GM18519 (cell line): ENCODE measurements at regions not wholly inside any gene's neighbourhood (a gene's known extent, or its start where the extent isn't known, plus 50 kb on each side); places are given as distances from the start of the nearest gene placed in this dataset.

Experiments used
- ATAC-seq: cut with Tn5 transposase; IDR thresholded peaks from one replicate; pipeline ENCODE4 v1.9.1; 2021; ENCODE audit warnings: mild to moderate bottlenecking, moderate library complexity; ENCODE audit not compliant: unreplicated experiment, low FRiP score

GRCh38 chr2:136482966-136483365 is 282.4 kb upstream of the THSD7B start:
- no peak for ATAC-seq

- ATAC-seq = no peak
Measured at GRCh38 chr2:136482006-136482405, 283.3 kb upstream of the THSD7B start.

GRCh38 chr2:136479696-136480095 is 285.6 kb upstream of the THSD7B start:
- ATAC-seq = no peak

- no peak for ATAC-seq
Measured at GRCh38 chr2:136468799-136469369, 296.5 kb upstream of the THSD7B start.

GRCh38 chr2:136452528-136452927 is 312.8 kb upstream of the THSD7B start:
- no peak for ATAC-seq

GRCh38 chr2:136448986-136449780 is 316.2 kb upstream of the THSD7B start:
- no peak for ATAC-seq

GRCh38 chr2:136448432-136448831 is 316.9 kb upstream of the THSD7B start:
- no peak for ATAC-seq

GRCh38 chr2:136444323-136444722 is 321.0 kb upstream of the THSD7B start:
- ATAC-seq = no peak

GRCh38 chr2:136443661-136444060 is 321.7 kb upstream of the THSD7B start:
- ATAC-seq = no peak

GRCh38 chr2:136441979-136442714 is 323.2 kb upstream of the THSD7B start:
- no peak for ATAC-seq

GRCh38 chr2:136439064-136439676 is 321.2 kb upstream of the CXCR4 start:
- no peak for ATAC-seq

- ATAC-seq = no peak
Measured at GRCh38 chr2:136437461-136437860, 319.5 kb upstream of the CXCR4 start.

GRCh38 chr2:136436936-136437335 is 319.0 kb upstream of the CXCR4 start:
- no peak for ATAC-seq

GRCh38 chr2:136434251-136434715 is 316.3 kb upstream of the CXCR4 start:
- ATAC-seq = no peak

- no peak for ATAC-seq
Measured at GRCh38 chr2:136433261-136433660, 315.3 kb upstream of the CXCR4 start.

- no peak for ATAC-seq
Measured at GRCh38 chr2:136424112-136424511, 306.2 kb upstream of the CXCR4 start.

- peak; percentile 98 for ATAC-seq
Measured at GRCh38 chr2:136423516-136423996, 305.6 kb upstream of the CXCR4 start.

- ATAC-seq = no peak
Measured at GRCh38 chr2:136422512-136422911, 304.6 kb upstream of the CXCR4 start.

- ATAC-seq = no peak
Measured at GRCh38 chr2:136420346-136420745, 302.4 kb upstream of the CXCR4 start.

- no peak for ATAC-seq
Measured at GRCh38 chr2:136411946-136412345, 294.0 kb upstream of the CXCR4 start.

- ATAC-seq = no peak
Measured at GRCh38 chr2:136410673-136411072, 292.7 kb upstream of the CXCR4 start.
